ENCODE measurements at regions not wholly inside any gene's neighbourhood (a gene's known extent, or its start where the extent isn't known, plus 50 kb on each side); places are given as distances from the start of the nearest gene placed in this dataset.

DNA sequence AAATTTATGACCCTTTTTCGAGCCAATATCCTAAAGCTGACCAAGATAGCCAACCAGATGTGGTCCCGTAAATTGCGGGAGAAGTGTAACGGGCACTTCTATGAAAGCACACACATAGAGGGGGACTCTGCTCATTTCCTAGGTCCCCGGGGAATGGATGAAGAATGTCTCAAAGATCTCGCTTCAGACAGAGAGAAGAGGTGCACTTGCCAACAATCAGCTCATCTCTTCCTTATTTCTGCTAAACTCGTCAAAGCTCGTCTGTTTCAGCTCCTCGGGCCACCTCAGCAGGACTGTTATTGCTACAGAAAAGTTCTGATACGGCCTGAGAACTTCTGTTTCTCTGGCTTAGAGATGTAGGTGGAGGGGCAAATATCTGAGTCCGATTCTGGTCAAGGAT is 71.8 kb downstream of the TM2D3 start:
- TF ChIP-seq STAT6 (CRISPR knock-in tag; conservative IDR thresholded peaks at IDR 0.05; ENCODE audit: low read depth) = no peak
- no peak for TF ChIP-seq NFE2L1 (CRISPR knock-in tag; IDR thresholded peaks at IDR 0.05)
- TF ChIP-seq CTCF (IDR thresholded peaks at IDR 0.05) = no peak
- no peak for TF ChIP-seq NFYB (CRISPR knock-in tag; conservative IDR thresholded peaks at IDR 0.05; ENCODE audit: low read depth)
- no peak for TF ChIP-seq MAX (CRISPR knock-in tag; IDR thresholded peaks at IDR 0.05)
- no peak for TF ChIP-seq SP1 (CRISPR knock-in tag; conservative IDR thresholded peaks at IDR 0.05)
- TF ChIP-seq CREB1 (CRISPR knock-in tag; IDR thresholded peaks at IDR 0.05) = no peak
- TF ChIP-seq ELF4 (CRISPR knock-in tag; IDR thresholded peaks at IDR 0.05; ENCODE audit: low read depth) = no peak
